ENCODE measurements at regions not wholly inside any gene's neighbourhood (a gene's known extent, or its start where the extent isn't known, plus 50 kb on each side); places are given as distances from the start of the nearest gene placed in this dataset.

- Histone ChIP-seq H3K9ac (ENCODE audit: low read depth, low read length) (no peak overlapping the region), H3K4me1 (ENCODE audit: control insufficient read depth, insufficient read depth, low read length) (no peaks in the 10 kb centered on the region), H3K27ac (ENCODE audit: low read depth, low read length) (no peak overlapping the region), H3K4me3 (ENCODE audit: low read depth, low read length) (no peak overlapping the region), H3K36me3 (ENCODE audit: control insufficient read depth, insufficient read depth, low read length) (no peaks in the 10 kb centered on the region), H3K27me3 (ENCODE audit: control insufficient read depth, insufficient read depth, low read length) (no peaks in the 10 kb centered on the region), H3K9me3 (ENCODE audit: control insufficient read depth, insufficient read depth, low read length) (no peaks in the 10 kb centered on the region)
Observed at GRCh38 chrX:129035180-129035579, 488.1 kb downstream of the SMARCA1 start.

DNA sequence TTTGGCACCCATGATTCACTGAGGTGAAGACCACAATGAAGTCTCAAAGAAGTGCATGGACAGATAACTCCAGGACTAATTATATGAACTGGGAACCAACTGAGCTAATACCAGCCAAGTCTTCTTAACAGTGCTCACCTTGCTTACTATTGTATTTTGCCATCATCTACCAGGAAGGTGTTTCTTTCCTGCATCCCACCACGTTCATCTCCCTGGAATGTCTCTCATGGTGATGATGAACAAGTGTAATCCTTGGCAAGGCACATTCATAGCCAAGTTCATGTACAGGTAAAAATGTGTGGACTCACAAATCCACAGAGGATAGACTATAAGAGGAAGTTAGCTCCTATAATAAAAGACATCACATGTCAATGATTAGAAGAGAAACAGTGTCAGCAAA is 489.1 kb downstream of the SMARCA1 start:
- Histone ChIP-seq H3K9me3 (ENCODE audit: control insufficient read depth, insufficient read depth, low read length) (no peaks in the 10 kb centered on the region), H3K9ac (ENCODE audit: low read depth, low read length) (no peak overlapping the region), H3K36me3 (ENCODE audit: control insufficient read depth, insufficient read depth, low read length) (no peaks in the 10 kb centered on the region), H3K4me3 (ENCODE audit: low read depth, low read length) (no peak overlapping the region), H3K27ac (ENCODE audit: low read depth, low read length) (no peak overlapping the region), H3K27me3 (ENCODE audit: control insufficient read depth, insufficient read depth, low read length) (no peaks in the 10 kb centered on the region), H3K4me1 (ENCODE audit: control insufficient read depth, insufficient read depth, low read length) (no peaks in the 10 kb centered on the region)

DNA sequence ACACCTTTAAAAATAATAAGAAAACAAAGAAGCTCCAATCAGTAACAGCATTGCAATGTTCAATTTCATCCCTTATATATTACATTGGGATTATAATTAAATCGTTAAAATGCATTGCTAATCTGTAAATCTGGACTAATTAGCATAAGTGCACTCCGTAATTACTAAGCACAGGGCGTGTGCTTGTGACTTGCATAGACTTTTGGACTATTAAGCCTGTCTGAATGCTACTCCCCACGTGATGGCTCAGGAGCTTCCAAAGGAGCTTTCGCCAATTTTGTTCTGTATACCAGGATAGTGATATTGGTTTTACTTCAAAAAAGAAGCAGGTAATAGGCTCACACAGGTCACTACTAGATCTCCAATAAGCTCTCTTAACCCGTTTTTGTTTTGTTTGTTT is 497.1 kb downstream of the SMARCA1 start:
- Histone ChIP-seq H3K9ac (ENCODE audit: low read depth, low read length) (no peak overlapping the region), H3K9me3 (ENCODE audit: control insufficient read depth, insufficient read depth, low read length) (no peaks in the 10 kb centered on the region), H3K27ac (ENCODE audit: low read depth, low read length) (no peak overlapping the region), H3K27me3 (ENCODE audit: control insufficient read depth, insufficient read depth, low read length) (no peaks in the 10 kb centered on the region), H3K4me1 (ENCODE audit: control insufficient read depth, insufficient read depth, low read length) (peaks cover 8% of the 10 kb centered on the region), H3K36me3 (ENCODE audit: control insufficient read depth, insufficient read depth, low read length) (no peaks in the 10 kb centered on the region), H3K4me3 (ENCODE audit: low read depth, low read length) (no peak overlapping the region)

- H3K36me3 ChIP-seq (ENCODE audit: control insufficient read depth, insufficient read depth, low read length), result no peaks in the 10 kb centered on the region
- no peak overlapping the region for H3K9ac ChIP-seq (ENCODE audit: low read depth, low read length)
- H3K4me1 ChIP-seq (ENCODE audit: control insufficient read depth, insufficient read depth, low read length), result peaks cover 8% of the 10 kb centered on the region
- no peak overlapping the region for H3K27ac ChIP-seq (ENCODE audit: low read depth, low read length)
- H3K4me3 ChIP-seq (ENCODE audit: low read depth, low read length), result no peak overlapping the region
- H3K9me3 ChIP-seq (ENCODE audit: control insufficient read depth, insufficient read depth, low read length), result no peaks in the 10 kb centered on the region
- H3K27me3 ChIP-seq (ENCODE audit: control insufficient read depth, insufficient read depth, low read length), result no peaks in the 10 kb centered on the region
Observed at GRCh38 chrX:129025376-129025775, 497.9 kb downstream of the SMARCA1 start.

DNA sequence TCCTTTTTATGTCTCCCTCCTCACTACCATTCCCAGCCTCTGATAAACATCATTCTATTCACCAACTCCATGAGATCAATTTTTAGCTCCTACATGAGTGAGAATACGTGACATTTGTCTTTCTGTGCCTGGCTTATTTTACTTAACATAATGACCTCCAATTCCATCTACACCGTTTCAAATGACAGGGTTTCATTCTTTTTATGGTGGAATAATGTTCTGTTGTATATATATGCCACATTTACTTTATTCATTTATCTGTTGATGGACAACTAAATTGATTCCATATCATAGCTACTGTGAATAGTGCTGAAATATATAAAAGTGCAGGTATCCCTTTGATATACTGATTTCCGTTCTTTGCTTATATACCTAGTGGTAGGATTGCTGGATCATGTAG is 503.9 kb downstream of the SMARCA1 start:
- no peaks in the 10 kb centered on the region for H3K36me3 ChIP-seq (ENCODE audit: control insufficient read depth, insufficient read depth, low read length)
- no peak overlapping the region for H3K4me3 ChIP-seq (ENCODE audit: low read depth, low read length)
- no peak overlapping the region for H3K9ac ChIP-seq (ENCODE audit: low read depth, low read length)
- H3K27me3 ChIP-seq (ENCODE audit: control insufficient read depth, insufficient read depth, low read length), result no peaks in the 10 kb centered on the region
- peaks cover 17% of the 10 kb centered on the region for H3K4me1 ChIP-seq (ENCODE audit: control insufficient read depth, insufficient read depth, low read length)
- H3K9me3 ChIP-seq (ENCODE audit: control insufficient read depth, insufficient read depth, low read length), result no peaks in the 10 kb centered on the region
- H3K27ac ChIP-seq (ENCODE audit: low read depth, low read length), result no peak overlapping the region

DNA sequence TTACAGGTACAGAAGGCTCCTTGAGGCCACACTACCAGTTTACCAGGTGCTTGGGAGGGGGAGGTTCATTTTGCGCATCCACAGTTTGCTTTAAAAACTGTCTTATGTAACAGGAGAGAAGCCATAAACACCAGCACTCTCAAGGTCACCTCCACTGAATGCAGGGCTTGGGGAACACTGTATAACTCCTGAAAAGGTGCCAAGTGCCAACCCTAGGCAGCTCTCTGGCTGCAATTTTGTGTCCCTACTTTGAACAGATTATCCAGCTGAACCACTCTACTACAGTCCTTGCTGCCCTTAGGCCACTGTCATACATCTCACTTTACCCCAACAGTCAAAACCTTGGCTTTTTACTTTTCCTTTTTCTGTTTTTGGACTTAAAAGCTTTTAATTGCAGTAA is 507.9 kb downstream of the SMARCA1 start:
- no peaks in the 10 kb centered on the region for H3K36me3 ChIP-seq (ENCODE audit: control insufficient read depth, insufficient read depth, low read length)
- no peak overlapping the region for H3K27ac ChIP-seq (ENCODE audit: low read depth, low read length)
- no peak overlapping the region for H3K4me3 ChIP-seq (ENCODE audit: low read depth, low read length)
- H3K9ac ChIP-seq (ENCODE audit: low read depth, low read length), result no peak overlapping the region
- peaks cover 26% of the 10 kb centered on the region for H3K4me1 ChIP-seq (ENCODE audit: control insufficient read depth, insufficient read depth, low read length)
- no peaks in the 10 kb centered on the region for H3K27me3 ChIP-seq (ENCODE audit: control insufficient read depth, insufficient read depth, low read length)
- no peaks in the 10 kb centered on the region for H3K9me3 ChIP-seq (ENCODE audit: control insufficient read depth, insufficient read depth, low read length)

- Histone ChIP-seq H3K9me3 (ENCODE audit: control insufficient read depth, insufficient read depth, low read length) (no peaks in the 10 kb centered on the region), H3K27me3 (ENCODE audit: control insufficient read depth, insufficient read depth, low read length) (no peaks in the 10 kb centered on the region), H3K36me3 (ENCODE audit: control insufficient read depth, insufficient read depth, low read length) (no peaks in the 10 kb centered on the region), H3K4me1 (ENCODE audit: control insufficient read depth, insufficient read depth, low read length) (peaks cover 26% of the 10 kb centered on the region), H3K27ac (ENCODE audit: low read depth, low read length) (no peak overlapping the region), H3K9ac (ENCODE audit: low read depth, low read length) (no peak overlapping the region), H3K4me3 (ENCODE audit: low read depth, low read length) (no peak overlapping the region)
Observed at GRCh38 chrX:129013574-129013973, 509.7 kb downstream of the SMARCA1 start.

DNA sequence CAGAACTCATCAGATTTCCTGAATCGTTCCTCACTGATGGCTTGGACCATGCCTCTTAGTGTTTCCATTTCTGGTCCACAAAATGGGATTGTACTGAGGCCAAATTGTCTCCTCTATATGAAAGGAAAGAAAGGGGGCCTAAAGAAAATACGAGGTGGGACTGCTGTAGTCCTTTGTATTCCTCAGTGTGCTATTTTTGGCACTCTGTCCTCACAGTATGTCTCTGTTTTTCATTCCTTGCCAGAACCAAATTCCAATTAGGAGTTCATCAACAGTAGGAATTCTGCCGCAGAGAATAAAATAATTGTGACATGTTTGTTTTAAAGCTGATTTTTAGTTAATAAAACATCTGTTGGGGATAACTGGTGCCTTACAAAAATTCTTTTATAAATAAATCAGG is 515.7 kb downstream of the SMARCA1 start:
- no peaks in the 10 kb centered on the region for H3K9me3 ChIP-seq (ENCODE audit: control insufficient read depth, insufficient read depth, low read length)
- no peak overlapping the region for H3K9ac ChIP-seq (ENCODE audit: low read depth, low read length)
- H3K27ac ChIP-seq (ENCODE audit: low read depth, low read length), result no peak overlapping the region
- H3K36me3 ChIP-seq (ENCODE audit: control insufficient read depth, insufficient read depth, low read length), result no peaks in the 10 kb centered on the region
- no peaks in the 10 kb centered on the region for H3K27me3 ChIP-seq (ENCODE audit: control insufficient read depth, insufficient read depth, low read length)
- H3K4me3 ChIP-seq (ENCODE audit: low read depth, low read length), result no peak overlapping the region
- peaks cover 12% of the 10 kb centered on the region for H3K4me1 ChIP-seq (ENCODE audit: control insufficient read depth, insufficient read depth, low read length)

DNA sequence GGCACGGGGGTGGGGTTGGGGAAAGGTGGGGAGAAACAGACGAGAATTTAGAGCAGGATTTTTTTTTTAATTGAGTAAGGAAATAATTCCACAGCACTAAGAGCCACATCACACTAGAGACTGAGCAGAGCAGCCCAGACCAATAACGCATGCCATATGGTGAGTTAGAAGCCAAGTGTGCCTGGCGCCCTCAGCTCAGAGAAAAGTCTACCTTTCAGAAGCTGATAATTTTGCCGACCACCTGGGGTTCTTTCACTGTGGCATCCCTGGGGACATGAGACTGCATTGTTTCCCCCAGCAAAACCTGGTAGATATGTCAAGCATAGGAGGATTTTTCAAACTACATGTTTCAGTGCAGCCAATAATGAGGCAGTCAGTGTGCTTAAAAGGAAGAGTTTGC is 516.8 kb downstream of the SMARCA1 start:
- Histone ChIP-seq H3K27ac (ENCODE audit: low read depth, low read length) (no peak overlapping the region), H3K9ac (ENCODE audit: low read depth, low read length) (no peak overlapping the region), H3K9me3 (ENCODE audit: control insufficient read depth, insufficient read depth, low read length) (no peaks in the 10 kb centered on the region), H3K4me1 (ENCODE audit: control insufficient read depth, insufficient read depth, low read length) (peaks cover 12% of the 10 kb centered on the region), H3K4me3 (ENCODE audit: low read depth, low read length) (no peak overlapping the region), H3K27me3 (ENCODE audit: control insufficient read depth, insufficient read depth, low read length) (no peaks in the 10 kb centered on the region), H3K36me3 (ENCODE audit: control insufficient read depth, insufficient read depth, low read length) (no peaks in the 10 kb centered on the region)

- no peaks in the 10 kb centered on the region for H3K36me3 ChIP-seq (ENCODE audit: control insufficient read depth, insufficient read depth, low read length)
- no peak overlapping the region for H3K9ac ChIP-seq (ENCODE audit: low read depth, low read length)
- H3K4me3 ChIP-seq (ENCODE audit: low read depth, low read length), result no peak overlapping the region
- H3K4me1 ChIP-seq (ENCODE audit: control insufficient read depth, insufficient read depth, low read length), result peaks cover under 1% of the 10 kb centered on the region; the same call in 1 of the 2 replicates
- H3K27ac ChIP-seq (ENCODE audit: low read depth, low read length), result no peak overlapping the region
- no peaks in the 10 kb centered on the region; the same call in 1 of the 2 replicates for H3K27me3 ChIP-seq (ENCODE audit: control insufficient read depth, insufficient read depth, low read length)
- no peaks in the 10 kb centered on the region for H3K9me3 ChIP-seq (ENCODE audit: control insufficient read depth, insufficient read depth, low read length)
Observed at GRCh38 chrX:129000797-129001196, 522.5 kb downstream of the SMARCA1 start.

- Histone ChIP-seq H3K27me3 (ENCODE audit: control insufficient read depth, insufficient read depth, low read length) (no peaks in the 10 kb centered on the region; the same call in 1 of the 2 replicates), H3K27ac (ENCODE audit: low read depth, low read length) (no peak overlapping the region), H3K4me3 (ENCODE audit: low read depth, low read length) (no peak overlapping the region), H3K4me1 (ENCODE audit: control insufficient read depth, insufficient read depth, low read length) (no peaks in the 10 kb centered on the region), H3K9ac (ENCODE audit: low read depth, low read length) (no peak overlapping the region), H3K9me3 (ENCODE audit: control insufficient read depth, insufficient read depth, low read length) (no peaks in the 10 kb centered on the region), H3K36me3 (ENCODE audit: control insufficient read depth, insufficient read depth, low read length) (no peaks in the 10 kb centered on the region)
Observed at GRCh38 chrX:129000018-129000417, 523.3 kb downstream of the SMARCA1 start.

All from HUES48 (cell line).